HG02852 (cell line): ENCODE measurements at regions not wholly inside any gene's neighbourhood (a gene's known extent, or its start where the extent isn't known, plus 50 kb on each side); places are given as distances from the start of the nearest gene placed in this dataset.

Experiments
- ATAC-seq: cut with Tn5 transposase; IDR thresholded peaks from one replicate; pipeline ENCODE4 v1.9.1; 2021; ENCODE audit warnings: mild to moderate bottlenecking, moderate library complexity; ENCODE audit not compliant: unreplicated experiment

GRCh38 chr4:132958457-132959263 lies 190.4 kb upstream of the PCDH10 start:
- no peak for ATAC-seq

DNA sequence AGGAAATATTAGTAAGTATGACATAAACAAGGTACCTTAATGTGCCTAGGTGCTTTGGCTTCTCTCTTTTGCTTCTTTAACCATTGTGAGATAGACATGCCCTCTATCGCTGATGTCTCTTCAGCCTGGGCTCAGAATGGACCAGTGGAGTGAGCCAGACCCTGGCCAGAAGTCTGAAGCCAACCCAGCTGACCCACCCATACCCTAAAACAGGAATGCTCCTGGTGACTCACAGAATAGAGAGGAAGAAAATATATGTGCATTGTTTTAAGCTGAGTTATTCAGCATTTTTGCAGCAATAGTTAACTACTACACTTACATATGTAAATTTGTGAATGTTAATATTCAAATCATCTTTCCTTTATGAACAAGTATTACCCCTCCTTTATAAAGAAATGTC lies 167.5 kb upstream of the PCDH10 start:
- no peak for ATAC-seq

GRCh38 chr4:132982151-132982550 lies 166.9 kb upstream of the PCDH10 start:
- no peak for ATAC-seq

DNA sequence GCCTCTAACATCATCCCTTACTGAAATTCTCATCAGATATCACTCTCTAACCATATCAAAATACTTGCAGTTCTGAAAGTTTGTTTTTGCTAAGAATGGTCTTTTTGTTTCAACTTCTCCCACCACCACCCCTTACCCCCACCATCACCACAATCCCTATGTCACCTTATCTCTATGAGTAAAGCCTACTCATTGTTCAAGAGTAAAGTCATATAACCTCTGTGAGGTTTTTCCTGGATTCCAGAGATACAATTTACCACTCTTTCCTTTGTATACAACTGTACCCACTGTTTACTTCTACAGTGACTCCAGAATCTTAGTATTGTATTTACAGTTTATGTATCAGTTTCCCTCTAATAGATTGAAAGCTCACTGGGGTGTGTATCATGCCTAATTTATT lies 158.0 kb upstream of the PCDH10 start:
- no peak for ATAC-seq

DNA sequence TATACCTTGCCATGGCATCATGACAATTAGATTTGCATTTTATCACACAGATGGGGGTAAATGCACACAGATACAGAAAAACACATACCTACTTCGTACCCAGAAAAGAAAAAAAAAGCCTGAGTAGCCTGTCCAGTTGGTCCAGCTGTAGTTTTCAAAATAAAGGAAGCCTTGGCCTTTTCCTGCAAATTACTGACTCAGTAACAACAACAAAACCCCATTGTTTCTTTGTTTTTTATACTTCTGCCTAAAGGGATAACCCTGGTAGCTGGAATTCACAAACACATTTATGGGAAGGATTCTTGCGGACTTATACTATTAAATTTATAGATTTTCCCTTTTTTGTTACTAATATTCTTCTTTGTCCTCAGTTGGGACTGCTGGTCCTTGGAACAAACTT lies 156.4 kb upstream of the PCDH10 start:
- no peak for ATAC-seq

GRCh38 chr4:132998585-132999230 lies 150.4 kb upstream of the PCDH10 start:
- ATAC-seq = no peak

DNA sequence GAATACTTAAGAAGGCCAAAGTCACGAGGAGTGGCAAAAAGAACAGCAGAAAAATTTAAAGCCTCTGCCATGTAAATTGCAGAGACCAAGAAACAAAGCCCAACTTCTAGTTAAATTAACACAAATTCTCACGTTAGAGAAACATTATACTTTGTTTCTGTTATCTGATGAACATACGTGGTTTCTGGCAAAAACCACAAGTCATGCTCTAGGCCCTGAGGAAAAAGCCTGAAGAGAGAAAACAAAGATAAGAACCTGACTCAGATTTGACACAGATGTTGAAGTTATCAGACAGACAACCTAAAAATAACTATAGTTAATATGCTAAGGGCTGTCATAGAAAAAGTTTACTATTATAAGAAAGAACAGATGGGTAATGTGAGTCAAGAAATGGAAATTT lies 149.1 kb upstream of the PCDH10 start:
- ATAC-seq = no peak

DNA sequence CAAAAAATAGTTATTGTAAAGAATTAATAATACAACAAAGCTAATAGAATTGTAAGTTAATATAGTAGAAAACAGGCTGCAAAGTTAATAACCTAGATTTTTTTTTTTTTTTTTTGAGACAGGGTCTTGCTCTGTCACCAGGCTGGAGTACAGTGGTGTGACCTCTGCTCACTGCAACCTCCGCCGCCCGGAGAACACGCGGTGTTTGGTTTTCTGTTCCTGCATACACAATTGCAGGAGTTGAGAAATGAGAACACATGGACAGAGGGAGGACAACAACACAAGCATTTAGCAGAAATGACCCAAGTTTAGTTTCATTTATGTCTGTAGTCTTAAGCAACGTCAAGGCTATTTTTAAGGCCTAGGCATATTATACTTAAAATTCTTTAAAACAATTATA lies 145.9 kb upstream of the PCDH10 start:
- ATAC-seq = no peak

DNA sequence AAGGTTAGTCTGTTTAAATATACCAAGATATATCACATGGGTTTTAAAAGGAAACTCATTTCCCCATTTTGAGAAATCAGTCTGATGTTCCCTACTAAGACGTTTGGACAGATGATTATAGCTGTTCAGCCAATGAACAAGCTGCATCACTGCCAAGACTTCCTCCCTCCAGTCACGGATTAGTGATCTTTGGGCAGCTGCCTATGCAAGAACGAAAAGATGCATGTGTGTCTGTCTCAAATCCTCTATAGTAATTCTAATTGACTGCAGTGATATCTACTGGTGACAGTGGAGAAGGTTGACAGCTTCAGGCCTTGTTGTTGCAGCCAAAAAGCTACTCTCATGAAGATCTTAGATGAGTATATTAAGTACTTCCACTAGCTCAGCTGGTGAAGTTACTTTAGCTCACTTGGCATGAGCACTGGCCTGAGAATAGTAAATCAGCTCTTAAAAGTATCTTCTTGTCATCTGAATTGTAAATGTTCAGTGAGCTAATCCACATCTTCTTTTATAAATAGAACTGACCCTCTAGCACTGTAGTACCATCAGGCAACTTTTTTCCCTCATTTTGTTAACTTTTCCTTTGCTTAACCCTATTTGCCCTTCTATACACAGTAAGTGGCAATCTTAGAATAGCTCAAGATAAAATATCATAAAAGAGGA lies 134.5 kb upstream of the PCDH10 start:
- ATAC-seq = no peak

DNA sequence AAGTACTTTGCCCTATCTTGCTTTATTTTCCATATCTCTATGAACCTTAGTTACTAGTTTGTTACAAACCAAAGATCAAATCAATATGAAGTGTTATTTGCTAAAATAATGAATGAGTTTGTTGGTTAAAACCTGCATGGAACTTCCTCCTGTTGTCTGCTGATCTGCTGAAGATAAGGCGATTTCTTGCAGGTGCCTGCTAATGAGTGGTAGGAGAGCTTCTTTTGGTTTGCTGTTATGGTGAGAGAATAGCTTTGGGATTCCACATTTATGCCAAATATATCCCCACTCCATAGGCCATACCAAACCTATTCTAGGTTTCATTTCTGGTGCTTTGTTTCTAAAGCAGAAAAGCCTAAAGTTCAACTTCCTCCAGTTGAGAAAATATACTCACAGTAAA lies 103.8 kb upstream of the PCDH10 start:
- ATAC-seq = no peak

DNA sequence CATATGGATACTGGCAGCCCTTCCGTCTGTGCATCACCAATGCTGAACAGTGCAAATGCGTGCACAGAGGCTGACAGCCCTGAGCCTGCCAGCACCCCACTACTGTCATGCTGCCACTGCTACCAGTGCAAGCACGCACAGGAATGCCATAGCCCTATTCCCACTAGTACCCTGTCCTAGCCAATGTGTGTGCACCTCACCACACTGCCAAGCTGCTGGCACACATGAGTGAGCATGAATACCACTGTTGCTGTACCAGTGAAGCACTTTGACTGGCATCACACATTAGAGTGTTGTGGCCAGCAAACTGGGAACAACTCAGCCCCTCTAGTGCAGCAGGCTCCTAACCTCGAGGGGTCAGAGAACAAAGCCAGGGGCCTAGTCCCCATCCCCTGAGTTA lies 102.9 kb upstream of the PCDH10 start:
- no peak for ATAC-seq

- no peak for ATAC-seq
These were observed 90.4 kb upstream of the PCDH10 start for GRCh38 chr4:133058701-133059100.

- no peak for ATAC-seq
These were observed 90.0 kb upstream of the PCDH10 start for GRCh38 chr4:133059117-133059516.

GRCh38 chr4:133062851-133063250 lies 86.2 kb upstream of the PCDH10 start:
- ATAC-seq = no peak

- ATAC-seq = no peak
These were observed 81.0 kb upstream of the PCDH10 start for GRCh38 chr4:133068083-133068482.

GRCh38 chr4:133081246-133081645 lies 67.8 kb upstream of the PCDH10 start:
- ATAC-seq = no peak

DNA sequence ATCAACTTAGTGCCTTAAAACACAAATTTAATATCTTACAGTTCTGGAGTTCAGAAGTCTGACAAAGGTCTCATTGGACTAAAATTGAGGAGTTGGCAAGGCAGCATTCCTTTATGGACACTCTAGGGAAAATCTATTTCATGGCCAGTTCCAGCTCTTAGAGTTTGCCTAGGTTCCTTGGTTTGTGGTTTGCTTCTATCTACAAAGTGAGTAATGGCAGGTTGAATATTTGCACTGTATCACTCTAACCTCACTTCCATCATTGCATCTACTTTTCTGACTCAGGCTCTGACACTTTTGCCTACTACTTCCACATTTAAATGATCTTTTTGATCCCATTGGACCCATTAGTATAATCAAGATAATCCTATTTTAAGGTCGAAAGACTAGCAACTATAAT lies 64.7 kb upstream of the PCDH10 start:
- ATAC-seq = no peak

DNA sequence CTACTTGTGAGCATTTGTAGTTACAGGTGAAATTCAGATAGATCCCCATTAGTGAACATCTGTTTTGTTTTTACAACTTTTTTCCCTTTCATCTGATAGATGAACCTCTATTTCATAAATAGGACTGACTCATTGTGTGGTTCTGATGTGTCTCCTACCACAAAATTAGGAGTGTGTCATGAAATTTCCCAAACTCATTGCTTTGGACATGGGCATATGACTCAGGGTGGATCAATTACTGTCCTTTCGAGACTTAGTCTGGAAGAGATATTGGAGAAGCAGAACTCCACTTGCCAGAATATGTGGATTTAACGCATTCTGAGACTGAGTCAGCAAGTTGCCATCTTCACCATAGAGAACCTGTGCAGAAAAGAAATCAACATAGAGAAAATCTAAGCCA lies 53.5 kb upstream of the PCDH10 start:
- no peak for ATAC-seq

- no peak for ATAC-seq
These were observed 52.1 kb upstream of the PCDH10 start for GRCh38 chr4:133096972-133097371.
